ENCODE measurements at regions not wholly inside any gene's neighbourhood (a gene's known extent, or its start where the extent isn't known, plus 50 kb on each side); places are given as distances from the start of the nearest gene placed in this dataset.

DNA sequence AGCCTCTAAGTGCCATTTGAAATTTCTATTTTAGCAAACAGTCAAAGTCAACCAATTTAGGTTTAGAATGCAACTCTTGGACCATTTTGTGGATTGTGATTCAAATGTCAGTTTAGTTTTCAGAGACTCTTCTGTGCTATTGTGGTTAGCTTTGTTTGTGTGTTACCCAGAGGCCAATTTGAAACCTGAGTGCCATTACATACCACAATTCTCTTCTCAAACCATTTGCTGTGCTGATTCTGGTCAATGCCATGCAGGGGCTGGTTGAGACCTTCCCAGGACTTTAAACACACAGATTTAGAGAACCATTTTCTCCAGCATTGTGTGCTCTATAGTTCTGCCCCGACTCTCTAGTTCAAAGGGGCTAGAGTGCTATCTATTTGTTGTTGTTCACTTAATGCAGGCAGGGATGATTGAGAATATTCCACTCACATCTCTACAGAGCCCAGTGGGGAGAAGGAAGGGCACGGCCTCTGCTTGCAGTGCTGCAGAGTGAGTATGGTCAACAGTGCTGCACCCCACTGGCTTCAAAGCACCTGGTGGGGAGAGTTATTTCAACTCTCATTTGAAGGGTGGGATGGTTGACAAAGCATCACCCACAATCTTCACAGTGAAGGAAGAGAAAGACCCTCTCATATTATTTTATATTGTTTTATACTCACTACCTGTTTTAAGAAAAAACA, 738.2 kb downstream of the COL12A1 start:
- no peak overlapping the region for H3K4me3 ChIP-seq
- WGBS: 86% methylated on average over 2 of the region's 2 CpGs

GRCh38 chr6:74466572-74466971, 739.3 kb downstream of the COL12A1 start:
- intact Hi-C loops (cut with DNase I): no loop called here
- Histone ChIP-seq H3K4me1 (replicated peaks) (no peaks in the 10 kb centered on the region), H3K27me3 (replicated peaks; ENCODE audit: insufficient read depth) (no peaks in the 10 kb centered on the region), H3K36me3 (no peaks in the 10 kb centered on the region), H3K27ac (no peak overlapping the region), H3K9me3 (no peaks in the 10 kb centered on the region), H3K4me3 (no peak overlapping the region)
- no peak for DNase-seq (ENCODE audit: low spot score)
- TF ChIP-seq, protein P1, sequence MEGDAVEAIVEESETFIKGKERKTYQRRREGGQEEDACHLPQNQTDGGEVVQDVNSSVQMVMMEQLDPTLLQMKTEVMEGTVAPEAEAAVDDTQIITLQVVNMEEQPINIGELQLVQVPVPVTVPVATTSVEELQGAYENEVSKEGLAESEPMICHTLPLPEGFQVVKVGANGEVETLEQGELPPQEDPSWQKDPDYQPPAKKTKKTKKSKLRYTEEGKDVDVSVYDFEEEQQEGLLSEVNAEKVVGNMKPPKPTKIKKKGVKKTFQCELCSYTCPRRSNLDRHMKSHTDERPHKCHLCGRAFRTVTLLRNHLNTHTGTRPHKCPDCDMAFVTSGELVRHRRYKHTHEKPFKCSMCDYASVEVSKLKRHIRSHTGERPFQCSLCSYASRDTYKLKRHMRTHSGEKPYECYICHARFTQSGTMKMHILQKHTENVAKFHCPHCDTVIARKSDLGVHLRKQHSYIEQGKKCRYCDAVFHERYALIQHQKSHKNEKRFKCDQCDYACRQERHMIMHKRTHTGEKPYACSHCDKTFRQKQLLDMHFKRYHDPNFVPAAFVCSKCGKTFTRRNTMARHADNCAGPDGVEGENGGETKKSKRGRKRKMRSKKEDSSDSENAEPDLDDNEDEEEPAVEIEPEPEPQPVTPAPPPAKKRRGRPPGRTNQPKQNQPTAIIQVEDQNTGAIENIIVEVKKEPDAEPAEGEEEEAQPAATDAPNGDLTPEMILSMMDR (IDR thresholded peaks at IDR 0.05): no peak
- TF ChIP-seq POLR2AphosphoS5 (IDR thresholded peaks at IDR 0.05) (no peak), POLR2A (IDR thresholded peaks at IDR 0.05) (no peak)
- WGBS: 74% methylated on average over 2 of the region's 2 CpGs

More for the DNA sequence above, 738.2 kb downstream of the COL12A1 start:
- DNase-seq (ENCODE audit: low spot score): no peak
- no peaks in the 10 kb centered on the region for H3K4me1 ChIP-seq (replicated peaks)
- intact Hi-C loops (cut with DNase I): no loop called here
- TF ChIP-seq, protein P1 (IDR thresholded peaks at IDR 0.05): no peak
- TF ChIP-seq POLR2A (IDR thresholded peaks at IDR 0.05): no peak
- no peak for TF ChIP-seq POLR2AphosphoS5 (IDR thresholded peaks at IDR 0.05)
- H3K9me3 ChIP-seq: no peaks in the 10 kb centered on the region
- H3K27ac ChIP-seq: no peak overlapping the region
- H3K36me3 ChIP-seq: no peaks in the 10 kb centered on the region
- H3K27me3 ChIP-seq (replicated peaks; ENCODE audit: insufficient read depth): no peaks in the 10 kb centered on the region

- Histone ChIP-seq H3K4me1 (replicated peaks) (no peaks in the 10 kb centered on the region), H3K27ac (no peak overlapping the region), H3K27me3 (replicated peaks; ENCODE audit: insufficient read depth) (no peaks in the 10 kb centered on the region), H3K9me3 (no peaks in the 10 kb centered on the region), H3K4me3 (no peak overlapping the region), H3K36me3 (no peaks in the 10 kb centered on the region)
- TF ChIP-seq POLR2A (IDR thresholded peaks at IDR 0.05) (no peak), POLR2AphosphoS5 (IDR thresholded peaks at IDR 0.05) (no peak)
- TF ChIP-seq, protein P1 (IDR thresholded peaks at IDR 0.05): no peak
- intact Hi-C loops (cut with DNase I): no loop called here
- no peak for DNase-seq (ENCODE audit: low spot score)
- 53% methylated on average over 7 of the region's 7 CpGs for WGBS
These were observed 746.6 kb downstream of the COL12A1 start for GRCh38 chr6:74459260-74459659.

- Histone ChIP-seq H3K4me3 (no peak overlapping the region), H3K27ac (no peak overlapping the region), H3K4me1 (replicated peaks) (no peaks in the 10 kb centered on the region), H3K9me3 (no peaks in the 10 kb centered on the region), H3K27me3 (replicated peaks; ENCODE audit: insufficient read depth) (no peaks in the 10 kb centered on the region), H3K36me3 (no peaks in the 10 kb centered on the region)
- WGBS: 17% methylated on average over 1 of the region's 1 CpG
- no peak for DNase-seq (ENCODE audit: low spot score)
- TF ChIP-seq POLR2AphosphoS5 (IDR thresholded peaks at IDR 0.05) (no peak), POLR2A (IDR thresholded peaks at IDR 0.05) (no peak)
- TF ChIP-seq, protein P1 (IDR thresholded peaks at IDR 0.05): no peak
- intact Hi-C loops (cut with DNase I): no loop called here
These were observed 747.3 kb downstream of the COL12A1 start for GRCh38 chr6:74458536-74458935.

DNA sequence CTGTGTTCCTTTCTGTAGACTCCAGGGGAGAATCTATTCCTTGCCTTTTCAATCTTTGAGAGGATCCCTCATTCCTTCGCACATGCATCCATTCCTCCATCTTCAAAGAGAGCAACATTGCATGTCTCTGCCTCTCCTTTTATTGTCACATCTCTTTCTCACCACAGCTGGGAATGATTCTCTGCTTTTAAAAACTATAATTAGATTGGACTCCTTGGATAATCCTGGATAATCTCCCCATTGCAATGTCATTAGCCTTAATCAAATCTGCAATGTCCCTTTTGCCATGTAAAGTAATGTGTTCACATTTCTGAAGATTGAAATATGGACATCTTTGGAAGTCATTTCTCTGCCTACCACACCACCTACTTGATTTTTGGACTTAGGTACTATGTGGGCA, 750.1 kb downstream of the COL12A1 start:
- Histone ChIP-seq H3K27ac (no peak overlapping the region), H3K4me1 (replicated peaks) (no peaks in the 10 kb centered on the region), H3K9me3 (no peaks in the 10 kb centered on the region), H3K27me3 (replicated peaks; ENCODE audit: insufficient read depth) (no peaks in the 10 kb centered on the region), H3K4me3 (no peak overlapping the region), H3K36me3 (no peaks in the 10 kb centered on the region)
- WGBS: 100% methylated on average over 1 of the region's 1 CpG
- DNase-seq (ENCODE audit: low spot score): no peak
- intact Hi-C loops (cut with DNase I): no loop called here
- TF ChIP-seq, protein P1 (IDR thresholded peaks at IDR 0.05): no peak
- TF ChIP-seq POLR2A (IDR thresholded peaks at IDR 0.05) (no peak), POLR2AphosphoS5 (IDR thresholded peaks at IDR 0.05) (no peak)
